Coronary artery (tissue), 2 donors: ENCODE measurements at regions not wholly inside any gene's neighbourhood (a gene's known extent, or its start where the extent isn't known, plus 50 kb on each side); places are given as distances from the start of the nearest gene placed in this dataset.
"Not testable (repeated sequence)": the region's sequence is repeated elsewhere in the genome, so short reads cannot be mapped to it uniquely, and the experiment has no call there.

ENCODE experiments used
- DNase-seq: peaks from one replicate; pipeline ENCODE4 v3.0.0-alpha.2; 2017; ENCODE audit warnings: low spot score
- H3K27ac ChIP-seq, 2 donors: fragments of 200-600 bp; sonication (generic); one replicate each; pipeline ENCODE4 v1.5.1; 2016 to 2019
- H3K4me3 ChIP-seq: fragments of 200-600 bp; sonication (generic); 2 replicates; pipeline ENCODE4 v1.5.1; 2016; ENCODE audit warnings: mild to moderate bottlenecking, moderate library complexity
- CTCF ChIP-seq: fragments of 200-600 bp; sonication (generic); IDR thresholded peaks from one replicate; pipeline ENCODE4 v1.5.1; 2019; ENCODE audit warnings: antibody characterized with exemption

GRCh38 chr9:102519423-102519822 is 475.7 kb upstream of the CYLC2 start:
- Histone ChIP-seq H3K27ac (no peak overlapping the region), H3K4me3 (no peak overlapping the region)
- TF ChIP-seq CTCF, result no peak
- no peak for DNase-seq

- TF ChIP-seq CTCF, result no peak
- no peak for DNase-seq
- Histone ChIP-seq H3K27ac (no peak overlapping the region), H3K4me3 (no peak overlapping the region)
These were observed 476.8 kb upstream of the CYLC2 start for GRCh38 chr9:102518324-102518723.

GRCh38 chr9:102514541-102514940 is 480.6 kb upstream of the CYLC2 start:
- Histone ChIP-seq H3K27ac (no peak overlapping the region), H3K4me3 (no peak overlapping the region)
- no peak for DNase-seq
- no peak for TF ChIP-seq CTCF

GRCh38 chr9:102507044-102507687 is 488.0 kb upstream of the CYLC2 start:
- DNase-seq, result no peak
- no peak overlapping the region for H3K4me3 ChIP-seq
- no peak for TF ChIP-seq CTCF
- no peak overlapping the region for H3K27ac ChIP-seq

- H3K27ac ChIP-seq, result no peak overlapping the region
- no peak overlapping the region for H3K4me3 ChIP-seq
- no peak for DNase-seq
- no peak for TF ChIP-seq CTCF
These were observed 488.7 kb upstream of the CYLC2 start for GRCh38 chr9:102506406-102506805.

- no peak for TF ChIP-seq CTCF
- no peak overlapping the region for H3K27ac ChIP-seq
- H3K4me3 ChIP-seq, result no peak overlapping the region
- no peak for DNase-seq
These were observed 495.7 kb upstream of the CYLC2 start for GRCh38 chr9:102499468-102499867.

GRCh38 chr9:102497709-102498108 is 497.4 kb upstream of the CYLC2 start:
- no peak overlapping the region for H3K27ac ChIP-seq
- H3K4me3 ChIP-seq, result no peak overlapping the region
- no peak for DNase-seq
- TF ChIP-seq CTCF, result no peak

- H3K27ac ChIP-seq, DNase-seq, H3K4me3 ChIP-seq: not testable (repeated sequence)
These were observed 508.2 kb upstream of the CYLC2 start for GRCh38 chr9:102486976-102487375.
